Activated CD4-positive, alpha-beta memory T cell treated with anti-CD3 and anti-CD28 coated beads, Interleukin-2, amount 10 ng/mL, durations not matched to agents 7 days and 5 days (primary cell): ENCODE measurements at regions not wholly inside any gene's neighbourhood (a gene's known extent, or its start where the extent isn't known, plus 50 kb on each side); places are given as distances from the start of the nearest gene placed in this dataset.

Source experiments
- CTCF ChIA-PET: fragments of 350-600 bp; sonication (Branson Sonifier 250); formaldehyde crosslinking; loops from one replicate; lab custom pipeline; 2021; ENCODE audit warnings: antibody characterized with exemption, inconsistent platforms; lab: Charles Lee
- POLR2A ChIA-PET: fragments of 350-600 bp; sonication (Branson Sonifier 250); formaldehyde crosslinking; loops from one replicate; lab custom pipeline; 2021; ENCODE audit warnings: antibody characterized with exemption; lab: Charles Lee
- DNase-seq: peaks from one replicate; pipeline ENCODE4 v3.0.0-alpha.2; 2020
- H3K27ac Mint-ChIP-seq: one replicate; pipeline ENCODE4 v1.8.0; 2021; ENCODE audit warnings: mild to moderate bottlenecking, mixed read lengths
- H3K27me3 Mint-ChIP-seq: one replicate; pipeline ENCODE4 v1.8.0; 2021; ENCODE audit warnings: mixed read lengths
- H3K36me3 Mint-ChIP-seq: one replicate; pipeline ENCODE4 v1.8.0; 2021; ENCODE audit warnings: low read depth, mixed read lengths
- H3K4me1 Mint-ChIP-seq: one replicate; pipeline ENCODE4 v1.8.0; 2021; ENCODE audit warnings: mixed read lengths
- H3K4me3 Mint-ChIP-seq: one replicate; pipeline ENCODE4 v1.8.0; 2021; ENCODE audit warnings: mild to moderate bottlenecking, mixed read lengths
- H3K9me3 Mint-ChIP-seq: one replicate; pipeline ENCODE4 v1.8.0; 2021; ENCODE audit warnings: mixed read lengths

DNA sequence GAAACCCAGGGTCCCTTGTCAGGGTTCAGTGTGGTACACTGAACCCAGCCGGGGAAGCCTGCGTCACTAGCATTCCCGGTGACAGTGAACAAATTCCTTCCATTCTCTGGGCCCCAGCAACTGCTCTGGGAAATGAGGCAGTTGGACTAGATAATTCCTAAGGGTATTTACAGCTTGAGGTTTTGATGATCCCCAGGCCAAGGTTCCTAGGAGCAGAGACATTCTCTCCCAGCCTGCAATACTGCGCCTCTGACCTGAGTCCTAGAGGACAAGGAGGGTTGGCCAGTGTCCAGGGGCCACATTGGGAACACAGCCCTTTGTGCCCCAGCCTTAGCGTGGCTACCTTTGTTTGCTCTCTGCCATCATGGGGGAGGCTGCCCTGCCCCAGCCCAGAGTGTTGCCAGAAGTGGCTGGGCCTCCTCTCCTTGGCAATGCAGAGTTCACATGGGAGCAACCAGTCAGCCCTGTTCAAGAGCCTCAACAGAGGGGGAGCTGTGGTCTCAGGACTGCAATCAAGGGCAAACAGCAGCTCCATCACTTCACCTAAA is 178.2 kb downstream of the SEC61B start:
- Mint-ChIP-seq H3K27ac (no peak overlapping the region), H3K36me3 (no peaks in the 10 kb centered on the region), H3K9me3 (no peaks in the 10 kb centered on the region), H3K27me3 (peaks cover 12% of the 10 kb centered on the region), H3K4me3 (no peak overlapping the region), H3K4me1 (no peaks in the 10 kb centered on the region)
- ChIA-PET CTCF (no interaction called here), POLR2A (no interaction called here)
- no peak for DNase-seq

DNA sequence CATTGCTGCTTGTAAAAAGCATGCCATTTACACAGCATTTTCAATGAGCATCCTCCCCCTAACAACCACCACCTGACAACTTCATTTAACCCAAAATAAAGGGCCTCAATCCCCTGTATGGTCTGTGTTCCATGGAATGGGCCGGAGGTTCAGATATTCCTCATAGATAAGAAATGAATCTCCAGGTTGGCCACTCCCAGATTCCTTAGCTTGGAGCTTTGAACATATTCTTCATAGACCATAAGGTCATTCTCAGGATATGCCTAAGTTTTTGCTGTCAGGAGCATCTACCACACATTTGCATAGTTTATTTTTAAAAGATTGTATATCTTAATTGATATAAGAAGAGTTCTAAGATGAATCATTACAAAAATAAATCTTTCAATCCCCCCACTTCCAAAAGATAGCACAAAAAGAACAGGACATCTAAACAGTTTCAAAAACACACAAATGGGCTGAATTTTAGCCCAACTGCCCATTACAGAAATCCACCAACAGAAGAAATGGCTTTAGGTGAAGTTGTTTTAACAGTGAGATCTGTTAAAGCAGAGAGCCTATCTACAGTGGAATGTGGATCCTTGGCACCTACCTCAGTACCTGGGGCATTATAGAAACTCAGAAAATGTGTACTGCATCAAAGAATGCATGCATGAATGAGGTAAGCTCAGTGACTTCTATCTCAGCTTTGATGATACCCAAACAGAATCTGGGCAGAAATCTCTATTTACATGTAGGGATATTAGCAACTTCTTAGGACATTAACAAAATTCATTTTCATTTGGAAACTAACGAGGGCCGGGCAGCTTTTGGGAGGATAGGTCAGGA is 179.8 kb downstream of the SEC61B start:
- Mint-ChIP-seq H3K36me3 (no peaks in the 10 kb centered on the region), H3K27me3 (peaks cover 15% of the 10 kb centered on the region), H3K9me3 (no peaks in the 10 kb centered on the region), H3K4me3 (no peak overlapping the region), H3K4me1 (no peaks in the 10 kb centered on the region), H3K27ac (no peak overlapping the region)
- POLR2A ChIA-PET = no interaction called here
- CTCF ChIA-PET = no interaction called here
- DNase-seq = no peak

DNA sequence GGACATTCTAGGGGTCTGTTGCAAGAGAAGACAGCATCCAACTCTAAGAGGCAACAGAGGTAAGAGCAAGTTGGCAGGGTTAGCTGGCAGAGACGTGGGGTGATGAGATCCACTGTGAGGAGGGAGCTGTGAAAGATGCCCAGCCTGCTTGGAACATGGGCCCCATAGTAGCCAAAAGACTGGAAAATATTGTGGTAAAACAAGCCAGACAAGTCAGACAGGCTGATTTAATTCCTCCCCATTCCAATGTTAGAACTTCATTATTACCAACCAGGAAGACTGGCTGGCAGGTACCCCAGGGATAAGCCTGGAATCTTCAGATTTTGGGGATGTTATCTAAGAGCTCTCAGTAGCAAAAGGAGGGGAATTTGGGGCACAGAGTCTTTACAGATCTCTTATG is 181.3 kb downstream of the SEC61B start:
- Mint-ChIP-seq H3K36me3 (no peaks in the 10 kb centered on the region), H3K9me3 (no peaks in the 10 kb centered on the region), H3K4me1 (no peaks in the 10 kb centered on the region), H3K27ac (no peak overlapping the region), H3K27me3 (peaks cover 15% of the 10 kb centered on the region), H3K4me3 (no peak overlapping the region)
- DNase-seq = no peak
- POLR2A ChIA-PET = no interaction called here
- CTCF ChIA-PET = no interaction called here

DNA sequence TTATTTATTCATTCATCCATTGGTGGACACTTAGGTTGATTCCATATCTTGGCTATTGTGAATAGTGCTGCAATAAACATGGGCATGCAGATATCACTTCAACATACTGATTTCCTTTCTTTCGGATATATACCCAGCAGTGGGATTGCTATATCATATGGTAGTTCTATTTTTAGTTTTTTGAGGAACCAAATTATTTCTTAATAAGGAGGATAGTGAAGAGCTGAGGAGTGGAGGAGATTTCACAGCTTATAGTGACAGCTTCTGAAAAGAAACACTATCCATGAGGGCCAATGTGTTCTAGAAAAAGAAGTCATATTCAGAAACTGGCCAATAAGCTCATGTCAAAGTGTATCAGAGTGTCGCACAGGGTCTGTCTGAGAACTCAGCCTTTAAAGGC is 183.3 kb downstream of the SEC61B start:
- Mint-ChIP-seq H3K36me3 (no peaks in the 10 kb centered on the region), H3K4me3 (no peak overlapping the region), H3K27ac (no peak overlapping the region), H3K4me1 (no peaks in the 10 kb centered on the region), H3K9me3 (no peaks in the 10 kb centered on the region), H3K27me3 (peaks cover 19% of the 10 kb centered on the region)
- ChIA-PET CTCF (no interaction called here), POLR2A (no interaction called here)
- DNase-seq = no peak

DNA sequence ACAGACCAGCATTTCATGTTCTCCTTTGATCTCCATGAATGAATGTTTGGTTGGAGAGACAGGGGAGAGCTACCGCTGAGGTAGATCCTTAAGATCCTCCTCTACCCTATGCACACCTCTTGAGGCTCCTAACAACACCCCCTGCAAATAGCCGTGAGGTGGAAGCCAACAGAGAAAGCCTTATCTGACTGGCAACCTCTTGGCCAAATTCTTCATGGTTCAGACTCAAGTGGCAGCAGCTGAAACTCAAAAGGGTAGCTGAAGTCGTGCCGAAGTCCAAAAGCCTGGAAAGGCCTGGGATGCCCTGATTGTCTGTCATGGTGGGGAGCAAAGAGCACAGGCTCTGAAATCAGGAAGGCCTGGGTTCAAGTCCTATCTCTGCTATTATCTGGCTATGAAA is 184.9 kb downstream of the SEC61B start:
- ChIA-PET CTCF (interaction anchor here (0.6 kb wide), 1 partner anchor 406 kb away, joined by 3 read pairs; no protein-coding TSS in a partner anchor), POLR2A (no interaction called here)
- Mint-ChIP-seq H3K9me3 (no peaks in the 10 kb centered on the region), H3K27me3 (peaks cover 18% of the 10 kb centered on the region), H3K4me1 (no peaks in the 10 kb centered on the region), H3K36me3 (no peaks in the 10 kb centered on the region), H3K27ac (no peak overlapping the region), H3K4me3 (no peak overlapping the region)
- no peak for DNase-seq

DNA sequence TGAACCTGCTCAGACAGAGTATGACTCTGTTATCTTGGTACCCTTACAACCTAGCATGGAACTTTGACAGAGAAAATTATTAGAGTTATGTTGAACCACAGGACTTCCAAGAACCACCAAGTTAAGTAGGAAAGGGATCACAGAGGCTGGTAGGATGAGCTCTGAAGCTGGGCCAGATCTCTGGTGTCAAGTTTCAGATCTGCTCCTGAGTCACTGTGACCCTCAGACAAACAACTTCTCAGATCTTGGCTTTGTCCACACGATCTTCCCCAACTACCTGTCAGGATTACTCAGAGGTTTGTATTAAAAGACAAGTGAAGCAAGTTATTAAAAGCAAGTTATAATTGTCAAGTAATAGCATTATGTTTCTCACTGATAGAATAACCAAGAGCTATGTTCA is 189.0 kb downstream of the SEC61B start:
- no peaks in the 10 kb centered on the region for H3K9me3 Mint-ChIP-seq
- POLR2A ChIA-PET = no interaction called here
- peaks cover 8% of the 10 kb centered on the region for H3K27me3 Mint-ChIP-seq
- H3K36me3 Mint-ChIP-seq = no peaks in the 10 kb centered on the region
- peaks cover 6% of the 10 kb centered on the region for H3K4me1 Mint-ChIP-seq
- H3K27ac Mint-ChIP-seq = no peak overlapping the region
- no peak overlapping the region for H3K4me3 Mint-ChIP-seq
- CTCF ChIA-PET = no interaction called here
- DNase-seq = no peak

DNA sequence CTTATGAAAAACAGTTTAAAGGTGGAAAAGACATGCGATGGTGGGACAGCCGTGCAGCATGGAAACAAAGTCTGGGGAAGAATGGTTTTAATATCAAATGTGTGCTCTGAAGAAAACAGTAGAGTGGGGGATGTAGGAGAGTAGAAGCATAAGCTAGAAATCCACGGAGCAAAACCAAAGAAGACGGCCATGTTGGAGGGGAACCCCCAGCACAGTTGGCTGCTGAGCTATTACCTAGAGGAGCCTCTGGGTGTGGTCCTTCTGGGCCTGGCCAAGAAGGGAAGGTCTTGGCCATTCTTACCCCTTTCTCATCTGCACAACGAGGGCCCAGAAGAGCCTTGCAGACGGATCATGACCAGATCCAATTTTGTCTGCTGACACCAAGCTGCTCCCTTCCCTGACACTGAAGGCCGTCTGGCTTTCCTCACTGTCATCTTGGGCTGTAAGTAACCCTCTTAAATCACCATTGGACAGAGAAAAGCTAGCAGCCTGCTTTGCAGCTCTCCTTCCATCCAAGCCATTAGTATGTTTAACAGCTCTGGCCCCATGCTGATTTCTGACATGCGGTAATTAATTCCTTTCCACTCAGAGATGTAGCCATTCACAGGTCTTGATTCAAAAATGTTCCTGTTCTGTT is 189.5 kb downstream of the SEC61B start:
- H3K4me3 Mint-ChIP-seq = no peak overlapping the region
- POLR2A ChIA-PET = no interaction called here
- CTCF ChIA-PET = no interaction called here
- no peaks in the 10 kb centered on the region for H3K9me3 Mint-ChIP-seq
- peaks cover 9% of the 10 kb centered on the region for H3K4me1 Mint-ChIP-seq
- peaks cover 6% of the 10 kb centered on the region for H3K27me3 Mint-ChIP-seq
- DNase-seq = no peak
- no peak overlapping the region for H3K27ac Mint-ChIP-seq
- H3K36me3 Mint-ChIP-seq = no peaks in the 10 kb centered on the region

DNA sequence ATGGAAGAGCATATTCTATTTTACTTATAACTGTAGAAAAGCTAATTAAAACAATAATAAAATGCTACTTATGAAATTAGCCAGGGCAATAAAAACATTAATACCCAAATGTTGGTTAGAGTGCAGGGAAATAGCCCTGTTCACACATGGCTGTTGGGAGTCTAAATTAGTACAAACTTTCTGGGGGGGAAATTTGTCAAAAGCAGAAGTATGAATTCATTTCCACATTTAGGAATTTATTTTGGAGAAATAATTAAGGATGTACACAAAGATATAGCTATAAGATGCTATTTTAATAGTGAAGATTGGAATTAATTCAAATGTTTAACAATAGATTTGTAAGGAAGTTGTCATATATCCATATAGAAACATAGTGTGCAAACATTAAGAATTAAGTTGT is 190.5 kb downstream of the SEC61B start:
- peaks cover 9% of the 10 kb centered on the region for H3K4me1 Mint-ChIP-seq
- no peak for DNase-seq
- CTCF ChIA-PET = no interaction called here

DNA sequence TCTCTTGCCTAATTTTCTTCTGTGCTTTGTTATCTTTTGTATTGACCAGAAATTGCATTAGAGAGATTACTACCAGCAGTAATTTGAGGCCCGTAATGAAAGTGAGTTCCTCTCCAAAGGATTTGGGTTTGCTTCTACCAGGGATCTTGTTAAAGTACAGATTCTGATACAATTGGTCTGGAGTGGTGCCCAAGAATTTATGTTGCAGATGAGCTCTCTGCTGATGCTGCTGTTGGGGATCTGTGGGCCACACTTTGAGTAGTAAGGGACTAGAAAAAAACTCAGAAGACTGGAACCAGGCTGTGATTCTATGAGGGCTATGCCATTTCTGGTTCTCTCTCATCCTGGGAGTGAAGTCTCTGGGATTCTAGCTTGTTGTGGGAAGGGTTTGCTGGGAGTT is 192.2 kb downstream of the SEC61B start:
- Mint-ChIP-seq H3K27ac (no peak overlapping the region), H3K27me3 (peaks cover 15% of the 10 kb centered on the region), H3K9me3 (no peaks in the 10 kb centered on the region), H3K4me1 (peaks cover 9% of the 10 kb centered on the region), H3K4me3 (no peak overlapping the region), H3K36me3 (no peaks in the 10 kb centered on the region)
- POLR2A ChIA-PET = no interaction called here
- CTCF ChIA-PET = no interaction called here
- no peak for DNase-seq

More for the DNA sequence above, 190.5 kb downstream of the SEC61B start:
- Mint-ChIP-seq H3K27ac (no peak overlapping the region), H3K36me3 (no peaks in the 10 kb centered on the region), H3K9me3 (no peaks in the 10 kb centered on the region), H3K27me3 (peaks cover 9% of the 10 kb centered on the region), H3K4me3 (no peak overlapping the region)
- POLR2A ChIA-PET = no interaction called here

DNA sequence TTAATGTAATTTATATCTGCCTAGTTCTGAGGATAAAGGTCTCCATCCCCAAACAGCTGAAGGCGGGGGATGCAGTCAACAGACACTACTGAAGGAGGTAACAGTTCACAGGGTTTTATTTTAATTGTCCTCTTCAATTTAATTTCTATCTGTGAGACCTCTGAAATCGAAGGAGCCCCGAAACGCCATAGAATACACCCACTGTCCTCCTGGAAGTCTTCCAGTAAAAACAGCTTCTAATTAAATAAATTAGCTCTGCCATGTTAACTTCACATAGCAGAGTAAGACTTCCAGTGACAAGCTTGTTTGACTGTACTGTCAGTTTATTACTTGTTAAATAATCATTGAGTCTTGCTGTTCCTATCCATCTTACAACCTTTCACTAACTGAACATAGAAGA is 193.5 kb downstream of the SEC61B start:
- no peak overlapping the region for H3K27ac Mint-ChIP-seq
- H3K36me3 Mint-ChIP-seq = no peaks in the 10 kb centered on the region
- H3K27me3 Mint-ChIP-seq = peaks cover 17% of the 10 kb centered on the region
- no peak for DNase-seq
- H3K9me3 Mint-ChIP-seq = no peaks in the 10 kb centered on the region
- H3K4me3 Mint-ChIP-seq = no peak overlapping the region
- H3K4me1 Mint-ChIP-seq = peaks cover 9% of the 10 kb centered on the region
- CTCF ChIA-PET = no interaction called here
- POLR2A ChIA-PET = no interaction called here

DNA sequence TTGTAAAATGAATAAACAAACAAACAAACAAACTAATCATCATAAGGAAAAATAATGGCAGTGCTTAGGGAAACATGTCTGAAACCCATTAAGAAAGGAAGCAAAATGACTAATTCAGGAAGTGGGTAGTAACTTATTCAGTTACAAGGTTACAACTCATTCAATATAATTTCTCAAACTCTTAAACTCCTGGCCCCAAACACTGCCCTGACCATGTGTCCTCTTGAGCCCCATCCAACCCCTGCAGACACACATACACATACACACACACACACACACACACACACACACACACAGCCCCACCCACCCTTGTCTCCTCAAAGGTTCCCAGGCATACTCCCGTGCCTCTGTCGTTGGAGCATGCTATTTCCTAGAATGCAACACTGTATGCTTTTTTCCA is 193.9 kb downstream of the SEC61B start:
- ChIA-PET POLR2A (no interaction called here), CTCF (no interaction called here)
- Mint-ChIP-seq H3K9me3 (no peaks in the 10 kb centered on the region), H3K4me1 (peaks cover 9% of the 10 kb centered on the region), H3K27ac (no peak overlapping the region), H3K4me3 (no peak overlapping the region), H3K27me3 (peaks cover 17% of the 10 kb centered on the region), H3K36me3 (no peaks in the 10 kb centered on the region)
- no peak for DNase-seq

DNA sequence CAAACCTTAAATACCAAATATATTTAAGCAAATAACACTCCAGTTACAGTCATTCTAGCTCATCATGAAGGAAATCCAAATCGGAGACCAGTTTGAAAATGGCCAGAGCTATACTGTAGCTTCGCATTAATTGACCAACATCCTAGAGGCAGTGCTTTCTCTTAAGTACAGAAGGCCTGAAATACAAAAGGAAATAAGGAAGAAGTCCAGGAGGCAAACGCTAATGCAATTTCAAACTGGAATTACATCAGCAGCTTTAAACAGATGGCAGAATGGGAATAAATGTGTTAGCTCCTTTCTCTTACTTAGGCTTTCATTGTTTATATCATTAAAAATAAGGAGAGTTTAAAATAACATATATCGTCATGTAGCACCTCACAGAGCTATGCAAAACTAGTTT is 197.0 kb downstream of the SEC61B start:
- Mint-ChIP-seq H3K27me3 (peaks cover 14% of the 10 kb centered on the region), H3K4me1 (peaks cover 9% of the 10 kb centered on the region), H3K27ac (no peak overlapping the region), H3K4me3 (no peak overlapping the region), H3K36me3 (no peaks in the 10 kb centered on the region), H3K9me3 (no peaks in the 10 kb centered on the region)
- POLR2A ChIA-PET = no interaction called here
- CTCF ChIA-PET = no interaction called here
- DNase-seq = no peak

DNA sequence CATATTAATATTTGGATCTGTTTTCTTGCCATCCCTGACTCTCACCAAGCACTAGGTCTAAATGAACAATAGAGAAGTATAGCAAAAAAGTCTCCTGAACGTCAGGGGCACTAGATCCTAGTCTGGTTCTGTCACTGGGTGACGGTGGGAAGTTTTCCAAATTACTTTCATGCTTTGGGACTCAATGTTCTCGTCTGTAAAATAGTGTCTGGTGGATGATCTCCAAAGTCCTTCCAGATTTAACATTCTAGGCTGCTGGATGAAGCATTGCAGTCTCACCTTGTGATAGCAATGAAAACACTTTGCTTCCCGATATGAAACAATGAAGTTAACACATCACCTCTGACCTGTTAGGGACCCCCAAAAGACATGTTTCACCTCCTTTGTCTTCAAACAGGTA is 199.3 kb downstream of the SEC61B start:
- H3K27me3 Mint-ChIP-seq = peaks cover 23% of the 10 kb centered on the region
- no peaks in the 10 kb centered on the region for H3K9me3 Mint-ChIP-seq
- no peak for DNase-seq
- no peak overlapping the region for H3K4me3 Mint-ChIP-seq
- no peak overlapping the region for H3K27ac Mint-ChIP-seq
- no peaks in the 10 kb centered on the region for H3K36me3 Mint-ChIP-seq
- no peaks in the 10 kb centered on the region for H3K4me1 Mint-ChIP-seq
- ChIA-PET CTCF (no interaction called here), POLR2A (no interaction called here)

DNA sequence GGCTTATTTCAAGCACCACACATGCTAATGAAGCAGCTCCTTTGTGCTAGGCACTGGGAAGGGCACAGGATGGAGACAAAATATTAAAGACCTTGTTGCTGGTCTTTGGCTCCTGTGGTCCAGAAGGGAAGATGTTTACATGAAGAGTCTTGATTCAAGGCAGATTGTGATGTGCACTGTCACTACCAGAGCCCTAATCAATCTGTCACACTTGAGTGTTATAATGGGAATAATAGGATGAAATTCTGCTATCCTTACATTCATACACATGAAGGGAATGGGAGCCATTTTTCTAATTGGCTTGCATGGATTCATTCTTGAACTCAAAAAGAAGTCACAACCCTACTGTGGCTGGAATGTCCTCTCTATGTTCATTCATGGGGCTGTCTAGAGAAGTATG is 203.0 kb downstream of the SEC61B start:
- Mint-ChIP-seq H3K4me3 (no peak overlapping the region), H3K36me3 (no peaks in the 10 kb centered on the region), H3K27me3 (peaks cover 20% of the 10 kb centered on the region), H3K27ac (no peak overlapping the region), H3K4me1 (peaks cover 1% of the 10 kb centered on the region), H3K9me3 (peaks cover 2% of the 10 kb centered on the region)
- no peak for DNase-seq
- ChIA-PET POLR2A (no interaction called here), CTCF (no interaction called here)
